WTC11 (cell line): ENCODE measurements at regions not wholly inside any gene's neighbourhood (a gene's known extent, or its start where the extent isn't known, plus 50 kb on each side); places are given as distances from the start of the nearest gene placed in this dataset.

Source experiments
- ATF6 ChIP-seq: sonication (generic); formaldehyde crosslinking; IDR thresholded peaks from 2 replicates; pipeline ENCODE4 v1.8.1; 2023; ENCODE audit warnings: mild to moderate bottlenecking, missing genetic modification reagents
- CDX4 ChIP-seq: fragments of 250-450 bp; sonication (Bioruptor Pico); IDR thresholded peaks from 2 replicates; pipeline ENCODE4 v1.9.0; 2021; ENCODE audit warnings: moderate library complexity, mild to moderate bottlenecking, inconsistent platforms, borderline replicate concordance
- CTCF ChIP-seq: fragments of 200-600 bp; IDR thresholded peaks from 2 replicates; pipeline ENCODE4 v1.8.0; 2022; ENCODE audit warnings: antibody characterized with exemption
- JUN ChIP-seq: sonication (generic); formaldehyde crosslinking; IDR thresholded peaks from 2 replicates; pipeline ENCODE4 v1.8.0; 2023; ENCODE audit warnings: mild to moderate bottlenecking, missing genetic modification reagents
- MAX ChIP-seq: sonication (generic); formaldehyde crosslinking; IDR thresholded peaks from 2 replicates; pipeline ENCODE4 v1.8.0; 2022; ENCODE audit warnings: mild to moderate bottlenecking, missing genetic modification reagents
- MLX ChIP-seq: sonication (generic); formaldehyde crosslinking; IDR thresholded peaks from 2 replicates; pipeline ENCODE4 v1.8.1; 2023; ENCODE audit warnings: mild to moderate bottlenecking, missing genetic modification reagents, moderate library complexity
- PRDM15 ChIP-seq: sonication (generic); formaldehyde crosslinking; IDR thresholded peaks from 2 replicates; pipeline ENCODE4 v1.8.0; 2022; ENCODE audit warnings: missing genetic modification reagents
- RELA ChIP-seq: sonication (generic); formaldehyde crosslinking; IDR thresholded peaks from 2 replicates; pipeline ENCODE4 v1.8.1; 2022; ENCODE audit warnings: missing genetic modification reagents, mild to moderate bottlenecking, borderline replicate concordance
- ZBTB21 ChIP-seq: sonication (generic); formaldehyde crosslinking; IDR thresholded peaks from 2 replicates; pipeline ENCODE4 v1.8.1; 2023; ENCODE audit warnings: mild to moderate bottlenecking, missing genetic modification reagents, borderline replicate concordance

GRCh38 chr2:10236571-10237391, 65.9 kb upstream of the HPCAL1 start:
- TF ChIP-seq ZBTB21 (CRISPR knock-in tag): no peak
- no peak for TF ChIP-seq PRDM15 (CRISPR knock-in tag)
- no peak for TF ChIP-seq MAX (CRISPR knock-in tag)
- no peak for TF ChIP-seq RELA (CRISPR knock-in tag)
- TF ChIP-seq CTCF: no peak
- TF ChIP-seq MLX: no peak
- TF ChIP-seq ATF6: no peak
- no peak for TF ChIP-seq CDX4 (CRISPR knock-in tag)
- no peak for TF ChIP-seq JUN
